ENCODE measurements at regions not wholly inside any gene's neighbourhood (a gene's known extent, or its start where the extent isn't known, plus 50 kb on each side); places are given as distances from the start of the nearest gene placed in this dataset.

DNA sequence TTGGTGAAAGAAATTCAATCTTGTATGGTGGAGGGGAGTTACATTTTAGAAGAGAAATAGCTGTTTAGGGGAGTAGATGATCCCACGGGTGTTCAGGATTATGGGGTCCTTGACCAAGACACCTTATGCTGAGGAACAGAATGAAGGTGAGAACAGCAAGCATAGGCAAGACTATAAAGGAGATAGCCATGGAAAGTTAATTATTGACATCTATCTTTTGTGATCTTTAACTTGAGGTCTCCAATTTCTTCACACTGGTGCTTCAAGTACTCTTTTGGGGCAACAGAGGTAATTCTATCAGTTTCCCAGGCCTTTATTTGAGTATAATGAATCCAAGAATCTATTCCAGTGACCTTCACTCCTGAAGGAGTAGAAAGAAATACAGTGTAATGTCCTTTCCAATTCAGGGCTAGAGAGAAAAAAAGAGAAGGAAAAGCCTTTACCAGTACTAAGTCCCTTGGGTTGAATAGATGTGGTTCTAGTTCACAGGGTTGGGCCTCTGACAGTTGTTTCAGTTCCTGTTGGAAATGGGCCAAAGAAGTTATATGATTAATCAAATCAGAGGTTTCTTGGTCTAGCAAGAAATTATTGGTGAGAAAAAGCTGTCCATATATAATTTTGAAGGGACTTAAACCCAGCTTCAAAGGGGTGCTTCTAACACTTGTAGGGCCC, 2104.1 kb upstream of the ACO1 start:
- TF ChIP-seq, protein P1, sequence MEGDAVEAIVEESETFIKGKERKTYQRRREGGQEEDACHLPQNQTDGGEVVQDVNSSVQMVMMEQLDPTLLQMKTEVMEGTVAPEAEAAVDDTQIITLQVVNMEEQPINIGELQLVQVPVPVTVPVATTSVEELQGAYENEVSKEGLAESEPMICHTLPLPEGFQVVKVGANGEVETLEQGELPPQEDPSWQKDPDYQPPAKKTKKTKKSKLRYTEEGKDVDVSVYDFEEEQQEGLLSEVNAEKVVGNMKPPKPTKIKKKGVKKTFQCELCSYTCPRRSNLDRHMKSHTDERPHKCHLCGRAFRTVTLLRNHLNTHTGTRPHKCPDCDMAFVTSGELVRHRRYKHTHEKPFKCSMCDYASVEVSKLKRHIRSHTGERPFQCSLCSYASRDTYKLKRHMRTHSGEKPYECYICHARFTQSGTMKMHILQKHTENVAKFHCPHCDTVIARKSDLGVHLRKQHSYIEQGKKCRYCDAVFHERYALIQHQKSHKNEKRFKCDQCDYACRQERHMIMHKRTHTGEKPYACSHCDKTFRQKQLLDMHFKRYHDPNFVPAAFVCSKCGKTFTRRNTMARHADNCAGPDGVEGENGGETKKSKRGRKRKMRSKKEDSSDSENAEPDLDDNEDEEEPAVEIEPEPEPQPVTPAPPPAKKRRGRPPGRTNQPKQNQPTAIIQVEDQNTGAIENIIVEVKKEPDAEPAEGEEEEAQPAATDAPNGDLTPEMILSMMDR (IDR thresholded peaks at IDR 0.05; ENCODE audit: extremely low read depth in 1 of 2, insufficient read depth in 1 of 2, low read depth in 1 of 2, low read length in 2 of 2), result no peak
- TF ChIP-seq POLR2A (IDR thresholded peaks at IDR 0.05; ENCODE audit: low read depth, low read length) (no peak), JUN (IDR thresholded peaks at IDR 0.05; ENCODE audit: borderline replicate concordance, insufficient read depth, insufficient read length, low read depth) (no peak), POLR2AphosphoS5 (IDR thresholded peaks at IDR 0.05; ENCODE audit: insufficient read depth, low read depth, low read length) (no peak)
- TF ChIP-seq, protein P2, sequence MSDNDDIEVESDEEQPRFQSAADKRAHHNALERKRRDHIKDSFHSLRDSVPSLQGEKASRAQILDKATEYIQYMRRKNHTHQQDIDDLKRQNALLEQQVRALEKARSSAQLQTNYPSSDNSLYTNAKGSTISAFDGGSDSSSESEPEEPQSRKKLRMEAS (IDR thresholded peaks at IDR 0.05; ENCODE audit: insufficient read depth, insufficient read length), result no peak
